ENCODE measurements at regions not wholly inside any gene's neighbourhood (a gene's known extent, or its start where the extent isn't known, plus 50 kb on each side); places are given as distances from the start of the nearest gene placed in this dataset.

DNA sequence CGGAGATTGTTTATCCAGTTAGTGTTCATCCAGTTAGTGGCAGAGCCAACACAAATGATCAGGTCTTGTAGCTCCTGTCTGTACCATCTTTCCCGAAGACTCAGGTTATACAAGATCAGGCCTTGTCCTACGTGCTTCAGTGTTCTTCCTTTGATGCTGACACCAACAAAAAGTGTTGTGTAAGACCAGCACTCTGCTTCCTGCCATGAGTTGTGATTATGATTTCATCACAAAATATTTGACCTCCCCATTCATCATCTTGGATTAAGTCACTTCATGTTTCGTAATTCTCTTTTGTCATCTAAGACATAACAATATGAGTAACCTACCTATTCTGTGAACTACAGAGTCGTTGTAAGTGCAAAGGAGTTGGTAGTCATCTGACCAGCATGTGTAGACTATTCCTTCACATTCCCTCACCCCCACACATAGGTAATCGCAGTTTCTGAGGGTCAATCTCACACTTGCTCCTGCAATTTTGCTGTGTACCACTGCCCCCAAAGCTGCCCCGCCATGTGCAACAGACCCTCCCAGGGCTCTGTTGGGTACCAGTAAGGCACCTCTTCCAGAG is 135.6 kb upstream of the SLC22A23 start:
- TF ChIP-seq, protein P1, sequence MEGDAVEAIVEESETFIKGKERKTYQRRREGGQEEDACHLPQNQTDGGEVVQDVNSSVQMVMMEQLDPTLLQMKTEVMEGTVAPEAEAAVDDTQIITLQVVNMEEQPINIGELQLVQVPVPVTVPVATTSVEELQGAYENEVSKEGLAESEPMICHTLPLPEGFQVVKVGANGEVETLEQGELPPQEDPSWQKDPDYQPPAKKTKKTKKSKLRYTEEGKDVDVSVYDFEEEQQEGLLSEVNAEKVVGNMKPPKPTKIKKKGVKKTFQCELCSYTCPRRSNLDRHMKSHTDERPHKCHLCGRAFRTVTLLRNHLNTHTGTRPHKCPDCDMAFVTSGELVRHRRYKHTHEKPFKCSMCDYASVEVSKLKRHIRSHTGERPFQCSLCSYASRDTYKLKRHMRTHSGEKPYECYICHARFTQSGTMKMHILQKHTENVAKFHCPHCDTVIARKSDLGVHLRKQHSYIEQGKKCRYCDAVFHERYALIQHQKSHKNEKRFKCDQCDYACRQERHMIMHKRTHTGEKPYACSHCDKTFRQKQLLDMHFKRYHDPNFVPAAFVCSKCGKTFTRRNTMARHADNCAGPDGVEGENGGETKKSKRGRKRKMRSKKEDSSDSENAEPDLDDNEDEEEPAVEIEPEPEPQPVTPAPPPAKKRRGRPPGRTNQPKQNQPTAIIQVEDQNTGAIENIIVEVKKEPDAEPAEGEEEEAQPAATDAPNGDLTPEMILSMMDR (conservative IDR thresholded peaks at IDR 0.05; ENCODE audit: low read length), result no peak
- TF ChIP-seq EZH2phosphoT487 (IDR thresholded peaks at IDR 0.05; ENCODE audit: borderline replicate concordance, low read depth, low read length), result no peak

Data from OCI-LY7 (cell line).